ENCODE measurements at regions not wholly inside any gene's neighbourhood (a gene's known extent, or its start where the extent isn't known, plus 50 kb on each side); places are given as distances from the start of the nearest gene placed in this dataset.
"Not testable (repeated sequence)": the region's sequence is repeated elsewhere in the genome, so short reads cannot be mapped to it uniquely, and the experiment has no call there.

- no peak for DNase-seq (ENCODE audit: low spot score)
Measured at GRCh38 chr1:67482733-67483482, 52.7 kb upstream of the SERBP1 start.

- no peak for DNase-seq (ENCODE audit: low spot score)
Measured at GRCh38 chr1:67484492-67484891, 54.3 kb upstream of the SERBP1 start.

- DNase-seq (ENCODE audit: low spot score): no peak
Measured at GRCh38 chr1:67485046-67485811, 55.0 kb upstream of the SERBP1 start.

- no peak for DNase-seq (ENCODE audit: low spot score)
Measured at GRCh38 chr1:67489643-67490042, 59.4 kb upstream of the SERBP1 start.

- no peak for DNase-seq (ENCODE audit: low spot score)
Measured at GRCh38 chr1:67491280-67491679, 61.1 kb upstream of the SERBP1 start.

- no peak for DNase-seq (ENCODE audit: low spot score)
Measured at GRCh38 chr1:67493148-67493547, 62.9 kb upstream of the SERBP1 start.

GRCh38 chr1:67495327-67495726 lies 65.1 kb upstream of the SERBP1 start:
- no peak for DNase-seq (ENCODE audit: low spot score)

GRCh38 chr1:67496329-67496728 lies 66.1 kb upstream of the SERBP1 start:
- DNase-seq (ENCODE audit: low spot score): no peak

- peak; percentile 84 for DNase-seq (ENCODE audit: low spot score)
Measured at GRCh38 chr1:67500413-67500959, 70.3 kb upstream of the SERBP1 start.

- DNase-seq (ENCODE audit: low spot score): no peak
Measured at GRCh38 chr1:67503974-67504373, 73.8 kb upstream of the SERBP1 start.

- DNase-seq (ENCODE audit: low spot score): not testable (repeated sequence)
Measured at GRCh38 chr1:67513392-67514294, 83.4 kb upstream of the SERBP1 start.

- DNase-seq (ENCODE audit: low spot score): no peak
Measured at GRCh38 chr1:67514300-67514699, 84.1 kb upstream of the SERBP1 start.

GRCh38 chr1:67514786-67515185 lies 84.6 kb upstream of the SERBP1 start:
- no peak for DNase-seq (ENCODE audit: low spot score)

GRCh38 chr1:67515324-67516080 lies 85.3 kb upstream of the SERBP1 start:
- DNase-seq (ENCODE audit: low spot score): no peak

- no peak for DNase-seq (ENCODE audit: low spot score)
Measured at GRCh38 chr1:67517046-67517445, 86.8 kb upstream of the SERBP1 start.

GRCh38 chr1:67522001-67522441 lies 91.8 kb upstream of the SERBP1 start:
- DNase-seq (ENCODE audit: low spot score): no peak

- no peak for DNase-seq (ENCODE audit: low spot score)
Measured at GRCh38 chr1:67522793-67523192, 92.6 kb upstream of the SERBP1 start.

GRCh38 chr1:67524143-67525052 lies 94.2 kb upstream of the SERBP1 start:
- no peak for DNase-seq (ENCODE audit: low spot score)

GRCh38 chr1:67525053-67525760 lies 95.0 kb upstream of the SERBP1 start:
- DNase-seq (ENCODE audit: low spot score): no peak

- DNase-seq (ENCODE audit: low spot score): no peak
Measured at GRCh38 chr1:67528141-67528540, 97.9 kb upstream of the SERBP1 start.

Measured in CD4-positive, alpha-beta T cell treated with Interleukin-15 for 4 hours (primary cell).